ENCODE measurements at regions not wholly inside any gene's neighbourhood (a gene's known extent, or its start where the extent isn't known, plus 50 kb on each side); places are given as distances from the start of the nearest gene placed in this dataset.

- H3K9ac ChIP-seq (ENCODE audit: low read depth, low read length), result no peak overlapping the region
- H3K9me3 ChIP-seq (ENCODE audit: control insufficient read depth, insufficient read depth, low read length), result peaks cover 30% of the 10 kb centered on the region
- H3K27ac ChIP-seq (ENCODE audit: low read depth, low read length), result no peak overlapping the region
- H3K4me1 ChIP-seq (ENCODE audit: control insufficient read depth, insufficient read depth, low read length), result no peaks in the 10 kb centered on the region
- H3K27me3 ChIP-seq (ENCODE audit: control insufficient read depth, insufficient read depth, low read length), result no peaks in the 10 kb centered on the region
- no peaks in the 10 kb centered on the region for H3K36me3 ChIP-seq (ENCODE audit: control insufficient read depth, insufficient read depth, low read length)
- H3K4me3 ChIP-seq (ENCODE audit: low read depth, low read length), result no peak overlapping the region; the same call in 1 of the 2 replicates
These were observed 223.7 kb upstream of the CCN2 start for GRCh38 chr6:132174919-132175318.

- H3K27me3 ChIP-seq (ENCODE audit: control insufficient read depth, insufficient read depth, low read length), result no peaks in the 10 kb centered on the region
- H3K4me3 ChIP-seq (ENCODE audit: low read depth, low read length), result no peak overlapping the region
- H3K9ac ChIP-seq (ENCODE audit: low read depth, low read length), result no peak overlapping the region
- H3K27ac ChIP-seq (ENCODE audit: low read depth, low read length), result no peak overlapping the region
- H3K36me3 ChIP-seq (ENCODE audit: control insufficient read depth, insufficient read depth, low read length), result no peaks in the 10 kb centered on the region
- H3K4me1 ChIP-seq (ENCODE audit: control insufficient read depth, insufficient read depth, low read length), result peaks cover 17% of the 10 kb centered on the region
- peaks cover 7% of the 10 kb centered on the region for H3K9me3 ChIP-seq (ENCODE audit: control insufficient read depth, insufficient read depth, low read length)
These were observed 217.8 kb upstream of the CCN2 start for GRCh38 chr6:132168961-132169360.

- Histone ChIP-seq H3K36me3 (ENCODE audit: control insufficient read depth, insufficient read depth, low read length) (no peaks in the 10 kb centered on the region), H3K27ac (ENCODE audit: low read depth, low read length) (peak overlapping the region; percentile 25), H3K27me3 (ENCODE audit: control insufficient read depth, insufficient read depth, low read length) (no peaks in the 10 kb centered on the region), H3K9me3 (ENCODE audit: control insufficient read depth, insufficient read depth, low read length) (peaks cover 2% of the 10 kb centered on the region; the same call in 1 of the 2 replicates), H3K9ac (ENCODE audit: low read depth, low read length) (no peak overlapping the region), H3K4me1 (ENCODE audit: control insufficient read depth, insufficient read depth, low read length) (peaks cover 17% of the 10 kb centered on the region), H3K4me3 (ENCODE audit: low read depth, low read length) (no peak overlapping the region; the same call in 1 of the 2 replicates)
These were observed 217.0 kb upstream of the CCN2 start for GRCh38 chr6:132167929-132168892.

- H3K27ac ChIP-seq (ENCODE audit: low read depth, low read length), result no peak overlapping the region
- no peaks in the 10 kb centered on the region for H3K36me3 ChIP-seq (ENCODE audit: control insufficient read depth, insufficient read depth, low read length)
- no peak overlapping the region for H3K4me3 ChIP-seq (ENCODE audit: low read depth, low read length)
- H3K27me3 ChIP-seq (ENCODE audit: control insufficient read depth, insufficient read depth, low read length), result no peaks in the 10 kb centered on the region
- H3K9me3 ChIP-seq (ENCODE audit: control insufficient read depth, insufficient read depth, low read length), result peaks cover 2% of the 10 kb centered on the region; the same call in 1 of the 2 replicates
- H3K4me1 ChIP-seq (ENCODE audit: control insufficient read depth, insufficient read depth, low read length), result peaks cover 17% of the 10 kb centered on the region
- no peak overlapping the region for H3K9ac ChIP-seq (ENCODE audit: low read depth, low read length)
These were observed 215.4 kb upstream of the CCN2 start for GRCh38 chr6:132166526-132167051.

- Histone ChIP-seq H3K9me3 (ENCODE audit: control insufficient read depth, insufficient read depth, low read length) (peaks cover 2% of the 10 kb centered on the region; the same call in 1 of the 2 replicates), H3K9ac (ENCODE audit: low read depth, low read length) (no peak overlapping the region), H3K36me3 (ENCODE audit: control insufficient read depth, insufficient read depth, low read length) (no peaks in the 10 kb centered on the region), H3K4me1 (ENCODE audit: control insufficient read depth, insufficient read depth, low read length) (peaks cover 17% of the 10 kb centered on the region), H3K4me3 (ENCODE audit: low read depth, low read length) (no peak overlapping the region), H3K27me3 (ENCODE audit: control insufficient read depth, insufficient read depth, low read length) (no peaks in the 10 kb centered on the region), H3K27ac (ENCODE audit: low read depth, low read length) (no peak overlapping the region)
These were observed 214.5 kb upstream of the CCN2 start for GRCh38 chr6:132165677-132166076.

DNA sequence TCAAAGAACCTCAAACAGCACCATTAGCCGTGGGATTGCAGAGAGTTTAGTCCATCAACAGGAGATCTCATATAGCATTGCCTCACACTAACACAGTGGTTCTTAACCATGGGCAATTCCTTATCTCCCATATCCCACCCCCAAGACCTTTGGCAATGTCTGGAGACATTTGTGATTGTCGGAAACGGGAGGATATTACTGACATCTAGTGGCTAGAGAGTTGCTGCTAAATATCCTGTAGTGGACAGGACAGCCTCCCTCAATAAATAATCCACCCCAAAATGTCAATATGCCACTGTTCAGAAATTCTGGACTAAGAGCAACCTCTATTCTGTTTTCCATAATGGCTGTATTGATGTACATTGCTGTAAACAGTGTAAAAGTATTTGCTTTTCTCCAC, 210.1 kb upstream of the CCN2 start:
- Histone ChIP-seq H3K27me3 (ENCODE audit: control insufficient read depth, insufficient read depth, low read length) (no peaks in the 10 kb centered on the region), H3K36me3 (ENCODE audit: control insufficient read depth, insufficient read depth, low read length) (no peaks in the 10 kb centered on the region), H3K9me3 (ENCODE audit: control insufficient read depth, insufficient read depth, low read length) (peaks cover 2% of the 10 kb centered on the region; the same call in 1 of the 2 replicates), H3K9ac (ENCODE audit: low read depth, low read length) (no peak overlapping the region), H3K27ac (ENCODE audit: low read depth, low read length) (no peak overlapping the region), H3K4me1 (ENCODE audit: control insufficient read depth, insufficient read depth, low read length) (no peaks in the 10 kb centered on the region), H3K4me3 (ENCODE audit: low read depth, low read length) (no peak overlapping the region)

- Histone ChIP-seq H3K27me3 (ENCODE audit: control insufficient read depth, insufficient read depth, low read length) (no peaks in the 10 kb centered on the region), H3K36me3 (ENCODE audit: control insufficient read depth, insufficient read depth, low read length) (no peaks in the 10 kb centered on the region), H3K4me1 (ENCODE audit: control insufficient read depth, insufficient read depth, low read length) (no peaks in the 10 kb centered on the region), H3K9ac (ENCODE audit: low read depth, low read length) (no peak overlapping the region), H3K4me3 (ENCODE audit: low read depth, low read length) (no peak overlapping the region), H3K9me3 (ENCODE audit: control insufficient read depth, insufficient read depth, low read length) (no peaks in the 10 kb centered on the region), H3K27ac (ENCODE audit: low read depth, low read length) (no peak overlapping the region)
These were observed 202.2 kb upstream of the CCN2 start for GRCh38 chr6:132153221-132153898.

DNA sequence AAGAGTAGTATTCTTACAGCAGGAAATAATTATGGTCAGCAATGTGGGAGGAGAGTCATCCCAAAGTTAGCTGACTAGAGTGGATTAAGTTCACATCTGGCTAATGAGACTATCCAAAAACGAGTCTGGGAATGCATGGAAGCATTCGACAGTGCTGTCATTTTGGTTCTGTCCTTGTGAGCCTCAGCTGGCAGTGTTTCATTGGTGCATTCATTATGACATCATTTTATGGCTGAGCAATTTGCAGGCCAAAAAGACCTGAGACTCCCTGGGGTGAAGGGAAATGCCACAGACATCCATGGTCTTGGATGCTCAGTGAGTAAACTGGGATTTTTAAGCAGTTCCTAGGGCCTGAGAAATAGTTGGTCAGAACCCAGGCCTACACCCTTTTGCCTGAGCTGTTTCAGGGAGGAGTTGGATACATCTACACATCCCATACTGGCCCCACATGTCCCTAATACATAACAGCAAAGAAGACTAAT, 196.4 kb upstream of the CCN2 start:
- no peaks in the 10 kb centered on the region for H3K9me3 ChIP-seq (ENCODE audit: control insufficient read depth, insufficient read depth, low read length)
- H3K4me1 ChIP-seq (ENCODE audit: control insufficient read depth, insufficient read depth, low read length), result 0 out of 2 replicates have a peak, but pooled peaks cover 5% of the 10 kb centered on the region
- no peak overlapping the region for H3K27ac ChIP-seq (ENCODE audit: low read depth, low read length)
- H3K27me3 ChIP-seq (ENCODE audit: control insufficient read depth, insufficient read depth, low read length), result no peaks in the 10 kb centered on the region
- no peak overlapping the region for H3K4me3 ChIP-seq (ENCODE audit: low read depth, low read length)
- no peaks in the 10 kb centered on the region for H3K36me3 ChIP-seq (ENCODE audit: control insufficient read depth, insufficient read depth, low read length)
- no peak overlapping the region for H3K9ac ChIP-seq (ENCODE audit: low read depth, low read length)

DNA sequence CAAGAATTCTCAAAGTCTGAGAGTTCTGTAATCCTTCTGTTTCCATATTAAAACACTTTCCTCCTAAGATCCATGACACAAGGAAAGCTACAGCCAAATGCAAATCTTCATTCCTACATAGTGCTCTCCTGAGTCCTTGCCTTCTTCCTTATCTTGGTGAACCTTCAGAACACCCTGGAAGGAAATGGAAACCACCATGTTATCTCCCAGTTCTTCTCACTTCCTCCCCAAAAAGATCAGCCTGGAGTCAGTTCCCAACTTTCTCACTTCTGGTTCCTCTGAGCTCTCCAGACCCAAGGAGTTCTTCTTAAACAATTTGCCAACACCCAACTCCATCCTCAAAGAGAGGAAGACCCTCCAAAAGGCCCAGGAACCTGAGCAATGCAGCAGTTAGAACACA, 193.3 kb upstream of the CCN2 start:
- Histone ChIP-seq H3K36me3 (ENCODE audit: control insufficient read depth, insufficient read depth, low read length) (no peaks in the 10 kb centered on the region), H3K4me1 (ENCODE audit: control insufficient read depth, insufficient read depth, low read length) (0 out of 2 replicates have a peak, but pooled peaks cover 5% of the 10 kb centered on the region), H3K27ac (ENCODE audit: low read depth, low read length) (no peak overlapping the region), H3K9me3 (ENCODE audit: control insufficient read depth, insufficient read depth, low read length) (no peaks in the 10 kb centered on the region), H3K9ac (ENCODE audit: low read depth, low read length) (no peak overlapping the region), H3K4me3 (ENCODE audit: low read depth, low read length) (no peak overlapping the region), H3K27me3 (ENCODE audit: control insufficient read depth, insufficient read depth, low read length) (no peaks in the 10 kb centered on the region)

DNA sequence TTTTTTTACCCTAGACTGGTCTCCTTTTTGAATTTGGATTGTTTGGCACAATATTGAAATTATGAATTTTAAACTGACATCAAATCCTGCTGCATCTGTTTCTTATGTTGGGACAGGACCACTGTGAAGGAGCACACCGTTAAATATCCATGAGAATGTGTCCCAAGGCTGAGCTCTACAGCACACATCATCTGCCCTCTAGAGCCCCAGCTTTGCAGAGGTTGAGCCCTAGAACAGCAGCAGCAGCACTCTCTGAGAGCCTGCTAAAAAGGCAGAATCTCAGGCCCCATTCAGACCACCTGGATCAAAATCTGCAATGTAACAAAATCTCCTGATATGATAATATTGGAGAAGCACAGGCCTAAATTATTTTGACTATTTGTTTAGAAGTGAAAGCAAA, 192.1 kb upstream of the CCN2 start:
- Histone ChIP-seq H3K36me3 (ENCODE audit: control insufficient read depth, insufficient read depth, low read length) (no peaks in the 10 kb centered on the region), H3K27ac (ENCODE audit: low read depth, low read length) (no peak overlapping the region), H3K4me1 (ENCODE audit: control insufficient read depth, insufficient read depth, low read length) (0 out of 2 replicates have a peak, but pooled peaks cover 5% of the 10 kb centered on the region), H3K4me3 (ENCODE audit: low read depth, low read length) (no peak overlapping the region), H3K9ac (ENCODE audit: low read depth, low read length) (no peak overlapping the region), H3K27me3 (ENCODE audit: control insufficient read depth, insufficient read depth, low read length) (no peaks in the 10 kb centered on the region), H3K9me3 (ENCODE audit: control insufficient read depth, insufficient read depth, low read length) (no peaks in the 10 kb centered on the region)

All from HUES48 (cell line).